GM04504 (cell line): ENCODE measurements at regions not wholly inside any gene's neighbourhood (a gene's known extent, or its start where the extent isn't known, plus 50 kb on each side); places are given as distances from the start of the nearest gene placed in this dataset.
"Not testable (repeated sequence)": the region's sequence is repeated elsewhere in the genome, so short reads cannot be mapped to it uniquely, and the experiment has no call there.

Experiments
- DNase-seq: peaks from one replicate; pipeline ENCODE4 v3.0.0-alpha.2; 2012; ENCODE audit warnings: low read depth

DNA sequence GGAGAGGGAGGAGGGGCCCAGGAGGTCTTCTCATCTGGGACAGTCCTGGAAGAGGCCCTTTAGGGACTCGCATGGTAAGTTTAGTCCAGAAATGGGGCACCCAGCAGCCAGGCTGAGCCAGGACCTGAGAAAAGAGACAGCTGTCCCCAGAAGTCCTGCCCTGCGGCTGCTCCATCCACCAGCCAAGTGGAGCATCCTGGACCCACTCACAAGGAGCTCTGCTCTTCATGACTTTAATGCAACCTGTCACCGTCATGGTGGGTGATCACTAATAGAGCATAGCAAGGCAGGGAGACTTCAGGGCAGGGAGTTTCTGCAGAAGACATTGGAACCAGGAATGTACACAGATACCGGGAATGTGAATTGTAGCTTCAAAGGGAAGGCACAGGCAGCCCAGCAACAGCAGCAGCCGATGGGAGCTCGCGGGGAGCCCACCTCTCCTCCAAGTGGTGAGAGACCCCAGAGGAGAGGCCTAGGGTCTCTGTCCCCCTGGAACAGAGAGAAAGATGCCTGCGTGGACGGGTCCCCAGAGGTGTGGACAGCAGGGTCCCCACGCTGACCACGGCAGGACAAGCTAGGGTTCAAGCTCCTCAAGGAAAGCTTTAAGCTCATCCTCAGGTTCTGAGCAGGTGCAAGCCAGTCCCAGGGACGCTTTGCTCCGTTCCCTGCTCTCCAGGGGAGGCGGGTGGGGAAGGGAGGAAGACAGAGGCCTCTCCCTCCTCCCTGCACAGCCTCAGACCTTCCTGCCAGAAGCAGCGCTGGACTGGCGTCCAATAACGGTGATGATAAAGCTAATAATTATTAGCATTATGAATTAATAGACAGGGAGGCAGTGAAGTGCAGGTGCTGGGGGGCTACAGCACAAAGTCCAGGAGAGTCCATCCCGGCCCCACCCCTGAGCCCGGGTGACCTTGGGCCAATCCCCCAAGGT is 335.3 kb downstream of the ADGRD1 start:
- not testable (repeated sequence) for DNase-seq

DNA sequence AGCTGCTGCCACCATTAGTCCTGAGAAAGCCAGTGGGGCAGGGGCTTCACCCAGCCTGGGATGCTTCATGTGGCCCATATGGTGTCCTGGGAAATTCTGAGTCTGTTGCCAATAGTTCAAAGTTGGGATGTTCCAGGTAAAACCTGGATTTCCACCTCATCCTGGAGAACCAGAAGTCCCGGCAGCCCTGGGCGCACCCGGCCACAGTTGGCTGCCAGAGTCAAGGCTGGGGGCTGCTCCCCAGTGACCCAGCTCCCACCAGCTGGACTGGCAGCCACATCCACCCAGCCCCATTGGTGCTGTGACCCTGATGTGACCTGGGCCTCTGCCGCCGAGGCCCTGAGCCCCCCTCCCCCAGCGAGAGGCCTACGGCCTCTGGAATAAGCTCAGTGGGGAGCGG is 336.1 kb downstream of the ADGRD1 start:
- DNase-seq = not testable (repeated sequence)

DNA sequence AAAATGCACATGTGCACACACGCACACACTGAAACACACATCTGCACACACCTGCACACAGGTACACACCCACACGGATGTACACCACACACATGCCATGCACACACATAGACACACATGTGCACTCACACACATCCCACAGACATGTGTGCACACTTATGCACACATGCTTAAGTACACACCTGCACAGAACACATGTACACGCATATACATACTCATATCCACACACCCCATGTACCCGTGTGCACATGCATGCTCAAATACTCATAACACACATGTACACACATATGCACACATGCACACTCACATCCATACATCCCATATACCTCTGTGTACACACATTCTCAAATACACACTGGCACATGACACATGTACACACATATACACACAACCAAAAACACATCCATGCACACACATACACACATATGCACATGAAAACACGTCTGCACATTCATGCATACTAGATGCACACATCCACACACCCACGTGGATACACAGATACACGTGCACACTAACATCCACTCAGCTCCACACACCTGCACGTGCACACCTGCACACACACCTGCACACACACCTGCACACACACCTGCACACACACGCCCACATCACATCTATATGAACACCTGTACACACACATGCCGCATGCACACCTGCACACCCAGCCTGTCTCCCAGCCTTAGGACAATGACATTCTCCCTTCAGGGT is 336.7 kb downstream of the ADGRD1 start:
- DNase-seq = no peak

DNA sequence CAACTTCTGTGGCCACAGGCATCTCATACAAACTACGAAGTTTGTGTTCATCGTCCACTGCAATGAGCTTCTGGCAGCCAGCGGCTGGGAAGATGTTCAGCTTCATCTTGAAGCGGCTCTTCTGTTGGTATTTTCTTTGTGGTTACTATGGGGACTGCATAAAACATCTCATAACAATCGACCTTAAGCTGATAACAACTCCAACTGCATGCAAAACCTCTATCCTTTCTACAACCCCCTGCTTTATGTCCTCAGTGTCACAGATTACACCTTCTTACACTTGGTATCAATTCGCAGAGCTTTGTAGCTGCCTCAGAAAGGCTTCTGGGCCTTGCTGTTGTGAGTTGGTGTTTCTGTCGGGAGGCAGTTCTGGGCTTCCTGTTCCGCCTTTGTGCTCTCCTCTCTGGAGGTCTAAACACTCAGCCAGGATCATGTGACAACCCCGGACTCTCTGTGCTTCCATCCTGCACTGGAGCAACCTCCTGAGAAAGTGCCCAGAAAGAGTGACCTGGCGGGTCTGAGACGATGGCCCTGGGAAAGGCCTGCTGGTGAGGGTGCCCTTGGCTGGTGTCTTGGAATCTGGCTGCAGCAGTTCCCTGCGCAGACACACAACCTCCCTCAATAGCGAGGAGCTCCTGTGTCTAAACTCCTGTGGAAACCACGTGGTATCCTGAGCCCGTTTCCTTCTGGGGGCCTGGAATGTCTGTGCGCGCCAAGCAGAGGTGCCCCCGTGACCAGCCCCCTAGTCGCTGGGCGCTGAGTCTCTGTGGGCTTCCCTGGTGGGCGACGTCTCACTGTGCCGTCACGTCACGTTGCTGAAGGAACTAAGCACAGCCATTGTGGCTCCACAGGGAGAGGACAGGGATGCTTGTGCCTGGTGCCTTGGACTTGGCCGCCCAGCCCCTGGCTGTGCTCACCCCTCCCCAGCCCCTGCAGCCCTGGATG is 339.6 kb downstream of the ADGRD1 start:
- not testable (repeated sequence) for DNase-seq

DNA sequence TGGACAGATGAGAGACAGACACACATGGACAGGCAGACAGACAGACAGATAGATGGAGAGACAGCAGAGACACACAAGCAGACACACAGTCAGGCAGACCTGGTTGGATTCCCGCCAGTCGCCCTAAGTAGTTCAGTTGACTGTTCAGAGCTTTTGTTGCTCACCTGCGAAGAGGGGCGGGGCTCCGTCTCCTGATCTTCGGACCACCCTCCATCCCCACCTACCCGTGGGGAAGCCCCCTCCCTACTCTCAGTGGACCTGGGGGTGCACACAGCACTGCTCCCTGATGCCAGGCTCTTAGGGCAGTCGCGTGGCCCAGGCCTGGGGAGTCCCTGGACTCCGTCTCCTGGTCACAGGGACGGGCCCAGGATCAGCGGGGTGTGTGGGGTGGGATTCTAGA is 341.0 kb downstream of the ADGRD1 start:
- DNase-seq = not testable (repeated sequence)

DNA sequence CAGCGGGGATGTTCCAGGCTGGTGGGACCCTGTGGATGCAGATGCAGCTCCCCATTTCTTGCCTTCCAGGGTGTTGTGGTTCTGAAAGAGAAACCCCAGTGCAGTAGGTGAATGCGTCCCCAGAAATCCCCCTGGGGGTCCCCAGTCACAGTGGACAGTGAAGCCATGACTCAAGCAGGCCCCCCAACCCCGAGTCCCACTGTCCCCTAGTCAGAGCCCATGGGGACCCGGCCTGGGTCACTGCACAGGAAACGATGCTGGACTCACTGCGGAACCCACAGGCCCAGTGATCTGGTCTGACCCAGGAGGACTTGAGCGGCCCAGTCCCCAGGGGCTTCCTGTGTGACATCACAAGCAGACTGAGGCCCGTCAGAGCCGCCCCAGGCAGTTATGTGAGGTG is 341.4 kb downstream of the ADGRD1 start:
- DNase-seq = not testable (repeated sequence)

DNA sequence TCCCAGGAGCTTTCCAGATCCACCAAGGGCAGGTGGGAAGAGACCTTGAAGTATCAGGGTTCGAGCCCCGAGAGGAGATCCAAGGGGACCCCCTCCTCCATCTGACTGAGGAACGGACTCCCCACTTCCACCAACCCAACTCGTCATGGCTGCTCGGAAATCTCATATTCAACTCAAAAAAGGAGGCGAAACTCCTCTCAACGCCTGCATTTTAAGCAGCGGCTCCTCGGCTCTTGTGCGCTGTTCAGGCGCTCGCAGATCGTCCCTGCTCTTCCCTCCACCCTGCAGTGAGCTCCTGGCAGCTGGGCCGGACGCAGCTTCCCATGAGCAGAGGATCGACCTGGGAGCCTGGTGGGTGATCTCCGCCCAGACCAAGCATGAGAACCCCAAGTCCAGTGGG is 341.9 kb downstream of the ADGRD1 start:
- not testable (repeated sequence) for DNase-seq

DNA sequence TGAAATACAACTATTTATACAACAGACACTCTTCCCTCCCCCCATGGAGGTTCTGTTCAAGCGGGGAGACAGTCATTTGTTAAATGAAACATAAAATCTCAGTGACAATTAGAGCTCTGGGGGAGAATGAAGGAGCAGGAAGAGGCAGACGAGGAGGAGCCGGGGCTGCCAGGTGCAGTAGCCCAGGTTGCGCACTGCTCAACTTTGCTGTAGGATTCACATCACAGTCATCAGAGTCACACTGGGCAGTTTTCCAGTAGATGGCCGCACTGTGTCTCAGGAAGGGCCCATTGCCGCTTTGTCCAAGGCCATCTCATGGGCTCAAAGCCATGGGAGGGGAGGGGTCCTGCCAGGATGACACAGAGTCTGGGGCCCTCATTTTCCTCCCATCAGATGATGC is 342.4 kb downstream of the ADGRD1 start:
- DNase-seq = not testable (repeated sequence)

DNA sequence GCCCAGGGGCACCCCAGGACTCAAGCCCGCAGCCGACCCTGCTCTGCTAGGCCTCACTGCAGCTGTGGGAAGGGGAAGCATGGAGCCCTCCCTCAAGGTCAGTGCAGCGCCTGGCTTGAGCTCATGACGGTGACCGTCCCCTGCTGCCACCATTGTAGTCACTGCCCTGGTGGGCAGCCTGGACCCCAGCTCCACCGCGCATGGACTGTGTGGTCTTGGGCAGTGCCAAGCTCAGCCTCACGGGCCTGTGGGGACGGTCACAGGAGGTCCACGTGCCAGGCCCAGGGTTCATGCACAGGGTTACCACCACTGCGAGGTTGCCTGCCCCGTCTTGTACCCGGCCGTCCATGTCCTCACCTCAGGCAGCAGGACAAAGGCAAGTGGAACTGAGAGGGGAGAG is 342.9 kb downstream of the ADGRD1 start:
- DNase-seq = not testable (repeated sequence)

DNA sequence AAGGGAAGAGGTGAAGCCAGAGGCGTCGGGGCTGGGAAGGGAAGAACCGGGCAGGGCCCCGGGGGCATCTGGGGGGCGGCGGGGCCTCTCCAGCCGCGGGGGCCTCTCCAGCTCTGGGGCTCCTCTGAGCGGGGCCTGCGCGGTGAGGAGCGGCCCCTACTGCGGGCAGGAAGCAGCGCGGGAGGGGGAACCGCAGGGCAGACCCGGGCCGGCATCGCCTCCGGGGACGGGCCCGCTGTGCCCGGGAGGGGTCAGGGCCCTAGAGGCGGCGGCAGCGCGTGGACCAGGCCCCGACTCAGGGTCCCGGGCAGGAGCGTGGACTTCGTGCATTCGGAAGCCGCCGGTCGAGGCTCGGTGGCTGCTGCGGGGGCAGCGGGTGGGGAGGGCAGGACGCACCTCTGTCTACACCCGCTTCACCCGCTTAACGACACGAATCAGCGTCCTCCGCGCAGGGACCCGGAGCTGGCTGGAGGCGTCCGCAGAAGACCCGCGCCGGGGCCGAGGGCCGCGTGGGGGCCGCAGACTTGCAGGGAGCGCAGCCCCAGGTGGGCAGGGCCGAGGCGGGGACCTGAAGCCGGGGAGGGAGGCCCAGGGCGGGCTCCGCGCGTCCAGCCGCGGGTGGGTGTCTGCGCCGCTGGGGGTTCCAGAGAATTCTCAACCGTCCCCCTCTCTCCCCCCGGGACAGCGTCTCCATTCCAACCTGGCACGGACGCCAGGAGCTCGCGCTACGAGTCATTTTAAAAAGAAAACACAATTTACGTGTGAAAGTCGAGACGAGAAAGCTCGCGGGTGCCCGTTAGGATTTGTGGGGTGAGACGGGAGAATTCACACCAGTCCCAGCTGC is 345.0 kb downstream of the ADGRD1 start:
- DNase-seq = not testable (repeated sequence)

DNA sequence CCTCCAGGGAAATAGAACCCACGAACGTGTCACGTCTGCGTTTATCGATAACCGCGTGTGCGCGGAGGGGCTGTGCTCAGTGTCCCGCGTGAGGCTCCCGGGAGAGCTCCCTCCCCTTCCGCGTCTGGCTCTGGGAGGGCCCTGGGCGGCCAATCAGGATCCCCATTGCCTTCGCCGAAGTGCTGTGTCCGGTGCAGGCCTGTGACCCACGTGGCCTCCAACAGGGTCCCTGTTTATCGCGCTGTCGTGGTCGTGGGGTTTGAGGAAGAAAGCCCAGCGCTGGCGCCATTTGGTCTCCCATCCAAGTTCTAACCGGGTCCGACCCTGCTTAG is 345.6 kb downstream of the ADGRD1 start:
- not testable (repeated sequence) for DNase-seq

DNA sequence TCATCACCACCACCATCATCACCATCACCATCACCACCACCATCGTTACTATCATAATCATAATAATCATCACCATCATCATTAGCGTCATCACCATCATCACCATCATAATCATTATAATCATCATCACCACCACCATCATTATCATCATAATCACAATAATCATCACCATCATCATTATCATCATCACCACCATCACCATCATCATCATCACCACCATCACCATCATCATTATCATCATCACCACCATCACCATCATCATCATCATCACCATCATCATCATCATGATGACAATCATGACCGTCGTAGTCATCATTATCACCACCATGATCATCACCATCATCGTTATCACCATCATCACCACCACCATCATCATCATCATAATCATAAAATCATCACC is 349.9 kb downstream of the ADGRD1 start:
- not testable (repeated sequence) for DNase-seq

DNA sequence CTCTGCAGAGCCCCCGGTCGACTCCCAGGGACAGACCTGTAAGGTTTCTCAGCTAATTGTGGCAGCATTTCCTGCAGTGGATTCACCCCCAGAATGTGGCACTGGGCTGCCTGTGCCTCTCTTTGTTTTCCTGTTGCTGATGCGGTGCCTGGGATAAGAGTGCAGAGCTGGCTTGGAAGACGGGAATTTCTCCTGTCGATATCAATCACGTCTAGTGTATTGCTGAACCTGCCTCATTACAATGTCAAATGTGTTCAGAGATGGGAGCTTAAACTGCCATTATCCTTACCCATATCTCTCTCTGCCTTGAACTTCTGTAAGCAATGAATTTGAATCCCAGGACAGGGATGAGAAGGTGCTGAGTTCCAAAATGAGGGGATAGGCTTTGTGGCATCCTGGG is 350.9 kb downstream of the ADGRD1 start:
- not testable (repeated sequence) for DNase-seq

DNA sequence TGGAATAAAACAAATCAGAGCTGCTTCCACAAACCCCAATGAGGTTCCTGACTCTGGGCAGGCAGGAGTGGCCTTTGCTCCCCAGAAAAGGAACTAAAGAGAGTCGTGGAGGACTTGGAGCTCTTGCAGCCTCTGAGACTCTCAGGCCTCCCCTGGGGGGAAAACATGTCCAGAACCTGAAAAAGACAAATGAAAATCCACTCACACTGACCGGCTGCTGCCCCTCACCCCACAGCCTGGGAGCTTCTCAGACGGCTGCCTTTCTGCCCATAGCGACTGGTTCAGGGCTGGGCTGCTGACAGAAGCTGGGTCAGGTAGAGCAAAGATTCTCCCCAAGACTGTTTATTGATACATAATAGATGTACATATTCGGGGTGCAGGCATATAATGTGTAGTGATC is 356.0 kb downstream of the ADGRD1 start:
- no peak for DNase-seq

DNA sequence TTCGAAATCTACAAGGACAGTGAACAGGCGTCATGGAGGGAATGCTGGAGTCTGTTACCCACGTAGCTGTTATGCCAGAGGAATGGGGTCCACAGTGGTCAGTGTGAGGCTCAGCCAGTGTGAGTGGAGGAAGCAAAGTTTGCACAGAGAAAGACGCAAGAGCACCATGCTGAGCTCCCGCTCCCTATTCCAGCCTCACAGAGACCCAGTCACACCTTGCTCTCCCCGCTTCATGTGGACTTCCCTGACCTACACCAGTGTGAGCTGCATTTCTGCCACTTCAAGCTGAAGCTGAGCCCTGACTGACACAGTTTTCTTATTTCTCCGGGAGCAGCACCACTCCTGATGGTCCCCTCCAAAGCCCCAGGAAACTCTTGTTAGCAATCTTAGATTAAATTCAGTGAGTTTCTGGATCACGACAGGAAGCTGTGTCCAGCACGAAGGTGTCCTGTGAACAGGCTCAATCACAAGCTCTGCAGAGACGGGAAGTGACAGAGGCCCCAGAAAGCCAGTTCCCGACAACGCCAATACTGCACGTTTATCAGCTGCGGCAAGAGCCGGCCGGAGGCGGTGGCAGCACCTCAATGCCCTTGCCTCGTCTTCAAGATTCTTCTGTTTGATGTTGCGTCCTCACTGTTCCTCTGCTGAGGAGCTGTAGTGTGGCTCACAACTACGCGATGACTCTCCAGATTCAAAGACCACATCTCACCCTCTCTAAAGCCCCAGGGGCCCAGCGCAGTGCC is 356.7 kb downstream of the ADGRD1 start:
- not testable (repeated sequence) for DNase-seq

DNA sequence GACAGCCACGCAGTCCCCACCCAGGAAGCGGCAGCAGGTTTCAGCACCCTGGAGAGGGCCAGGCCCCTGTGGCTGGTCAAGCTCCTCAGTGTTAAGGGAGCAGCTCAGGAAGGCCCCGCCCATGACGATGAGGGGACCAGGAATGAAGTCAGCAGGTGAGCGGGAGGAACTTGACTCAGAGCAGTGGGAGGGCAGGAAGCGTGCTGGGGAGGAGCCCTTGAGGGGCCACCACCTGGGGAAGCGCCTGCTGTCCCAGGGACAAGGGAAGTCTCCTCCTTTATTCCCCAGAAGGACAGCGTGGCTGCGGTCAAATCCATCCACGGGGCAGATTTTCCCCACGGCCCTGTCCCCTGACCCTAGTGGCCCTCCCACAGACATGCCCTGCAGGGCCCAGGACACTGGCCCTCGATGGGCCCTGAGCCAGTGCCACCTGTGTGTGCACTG is 357.6 kb downstream of the ADGRD1 start:
- not testable (repeated sequence) for DNase-seq

DNA sequence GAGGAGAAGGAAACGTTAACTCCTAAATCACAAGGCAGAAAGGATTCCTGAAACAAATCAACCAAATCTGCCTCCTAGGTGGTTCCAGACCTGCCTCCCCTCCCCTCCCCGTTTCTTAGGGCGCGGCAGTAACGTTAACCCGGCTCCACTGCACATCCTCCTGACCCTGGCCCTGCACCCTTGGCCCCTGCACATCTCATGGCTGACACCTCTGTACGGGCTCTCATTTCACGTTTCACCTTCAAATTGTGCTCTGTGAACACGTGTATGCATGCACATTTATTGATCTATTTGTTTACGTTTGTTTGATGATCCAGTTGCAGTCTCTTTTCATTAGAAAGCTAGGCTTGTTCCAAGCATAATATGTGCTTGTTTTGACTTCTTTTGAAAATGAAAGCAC is 358.1 kb downstream of the ADGRD1 start:
- DNase-seq = no peak

DNA sequence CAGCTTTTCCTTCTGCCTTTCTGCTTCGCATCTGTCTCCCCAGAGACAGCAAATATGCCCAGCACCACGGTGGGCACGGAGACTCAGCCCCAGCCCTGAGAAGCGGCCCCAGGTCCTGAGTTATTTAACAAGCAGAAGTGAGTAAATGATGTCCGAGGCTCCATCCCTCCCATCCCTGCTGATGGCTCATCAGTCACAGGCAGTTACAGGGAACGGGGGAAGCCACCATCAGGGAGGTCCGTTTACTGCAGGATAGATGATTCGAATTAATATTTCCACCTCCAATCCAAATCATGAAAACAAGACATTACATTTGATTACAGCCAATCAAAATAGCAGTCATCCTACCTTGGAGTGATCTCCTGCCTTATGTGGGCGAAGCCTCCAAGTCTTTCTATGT is 358.7 kb downstream of the ADGRD1 start:
- DNase-seq = not testable (repeated sequence)

DNA sequence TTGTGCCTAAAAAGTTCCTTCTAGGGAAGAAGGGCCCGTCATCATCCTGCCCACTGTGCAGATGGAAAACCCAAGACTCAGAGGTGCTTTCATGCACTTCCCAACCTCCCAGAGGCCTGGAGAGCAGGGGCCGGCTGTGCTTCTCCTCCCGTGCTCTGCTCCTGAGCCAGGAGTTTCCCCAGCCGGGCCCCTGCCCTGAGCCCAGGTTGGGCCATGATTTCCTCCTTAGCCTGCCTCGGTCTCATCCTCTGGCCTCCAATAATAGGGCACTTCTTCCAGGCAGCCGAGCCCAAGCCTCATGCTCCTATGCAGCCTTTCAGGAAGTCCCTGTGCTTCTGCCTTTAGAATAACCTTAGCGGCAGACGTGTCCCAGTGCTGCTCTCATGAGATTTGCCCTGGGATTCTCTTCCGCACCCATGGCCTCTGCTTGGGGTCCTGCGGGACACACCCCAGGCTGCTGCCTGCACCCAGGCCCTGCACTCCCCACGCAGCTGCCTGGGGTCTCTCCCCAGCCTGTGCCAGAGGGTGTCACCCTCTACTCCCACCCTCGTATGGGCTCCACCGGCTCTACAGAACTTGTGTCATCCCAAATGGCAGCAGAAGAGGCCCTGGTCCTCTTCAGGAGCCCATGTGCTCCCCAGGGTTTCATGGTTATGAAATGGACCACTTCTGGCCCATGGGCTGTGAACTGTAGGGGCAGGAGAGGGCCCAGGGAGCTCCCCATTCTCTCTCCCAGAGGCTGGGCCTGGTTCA is 359.3 kb downstream of the ADGRD1 start:
- no peak for DNase-seq

DNA sequence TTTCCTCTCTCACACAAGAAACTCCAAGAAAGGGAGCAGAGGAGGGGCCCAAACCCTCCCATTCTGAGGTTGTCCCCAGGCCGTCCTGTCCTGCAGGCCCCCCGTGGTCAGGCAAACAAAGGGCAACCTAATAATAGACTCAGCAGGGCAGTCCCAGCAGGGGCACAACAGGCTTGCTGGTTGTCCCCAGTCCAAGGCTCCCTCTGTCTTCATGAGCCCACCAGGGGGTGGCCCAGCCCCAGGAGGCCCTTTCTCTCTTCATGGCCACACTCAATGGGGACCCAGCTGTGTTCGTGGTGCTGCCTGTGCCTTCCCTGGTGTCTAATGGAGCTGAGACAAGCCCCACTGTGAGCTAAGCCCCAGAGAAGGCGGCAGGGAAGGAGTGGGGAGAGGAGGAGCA is 359.9 kb downstream of the ADGRD1 start:
- no peak for DNase-seq
